ENCODE measurements at regions not wholly inside any gene's neighbourhood (a gene's known extent, or its start where the extent isn't known, plus 50 kb on each side); places are given as distances from the start of the nearest gene placed in this dataset.

- DNase-seq (ENCODE audit: extremely low spot score, insufficient read length, low read depth): no peak
Observed at GRCh38 chr5:8906303-8906967, 639.4 kb downstream of the SEMA5A start.

GRCh38 chr5:8907168-8907868 is 638.6 kb downstream of the SEMA5A start:
- DNase-seq (ENCODE audit: extremely low spot score, insufficient read length, low read depth) (no peak), FAIRE-seq (no peak)

More at GRCh38 chr5:8906303-8906967, 639.4 kb downstream of the SEMA5A start:
- no peak for FAIRE-seq

GRCh38 chr5:8908055-8908683 is 637.7 kb downstream of the SEMA5A start:
- DNase-seq (ENCODE audit: extremely low spot score, insufficient read length, low read depth): no peak
- no peak for FAIRE-seq

GRCh38 chr5:8912106-8912505 is 633.8 kb downstream of the SEMA5A start:
- DNase-seq (ENCODE audit: extremely low spot score, insufficient read length, low read depth) (no peak), FAIRE-seq (no peak)

GRCh38 chr5:8913522-8913921 is 632.4 kb downstream of the SEMA5A start:
- FAIRE-seq: no peak
- DNase-seq (ENCODE audit: extremely low spot score, insufficient read length, low read depth): no peak

- FAIRE-seq: no peak
- DNase-seq (ENCODE audit: extremely low spot score, insufficient read length, low read depth): no peak
Observed at GRCh38 chr5:8919096-8919495, 626.8 kb downstream of the SEMA5A start.

GRCh38 chr5:8923526-8923925 is 622.3 kb downstream of the SEMA5A start:
- DNase-seq (ENCODE audit: extremely low spot score, insufficient read length, low read depth): no peak
- FAIRE-seq: no peak

- DNase-seq (ENCODE audit: extremely low spot score, insufficient read length, low read depth): no peak
- FAIRE-seq: no peak
Observed at GRCh38 chr5:8924054-8924793, 621.7 kb downstream of the SEMA5A start.

- DNase-seq (ENCODE audit: extremely low spot score, insufficient read length, low read depth) (no peak), FAIRE-seq (no peak)
Observed at GRCh38 chr5:8930021-8930420, 615.9 kb downstream of the SEMA5A start.

GRCh38 chr5:8934455-8934854 is 611.4 kb downstream of the SEMA5A start:
- no peak for FAIRE-seq

GRCh38 chr5:8940934-8941333 is 604.9 kb downstream of the SEMA5A start:
- DNase-seq (ENCODE audit: extremely low spot score, insufficient read length, low read depth) (no peak), FAIRE-seq (no peak)

More at GRCh38 chr5:8934455-8934854, 611.4 kb downstream of the SEMA5A start:
- no peak for DNase-seq (ENCODE audit: extremely low spot score, insufficient read length, low read depth)

- FAIRE-seq (no peak), DNase-seq (ENCODE audit: extremely low spot score, insufficient read length, low read depth) (no peak)
Observed at GRCh38 chr5:8943301-8943700, 602.6 kb downstream of the SEMA5A start.

- DNase-seq (ENCODE audit: extremely low spot score, insufficient read length, low read depth) (no peak), FAIRE-seq (no peak)
Observed at GRCh38 chr5:8944005-8944404, 601.9 kb downstream of the SEMA5A start.

GRCh38 chr5:8945972-8946371 is 599.9 kb downstream of the SEMA5A start:
- no peak for DNase-seq (ENCODE audit: extremely low spot score, insufficient read length, low read depth)
- no peak for FAIRE-seq

- DNase-seq (ENCODE audit: extremely low spot score, insufficient read length, low read depth) (peak; percentile 8), FAIRE-seq (peak; percentile 85)
Observed at GRCh38 chr5:8949908-8950307, 596.0 kb downstream of the SEMA5A start.

- FAIRE-seq: no peak
- no peak for DNase-seq (ENCODE audit: extremely low spot score, insufficient read length, low read depth)
Observed at GRCh38 chr5:8952147-8952546, 593.7 kb downstream of the SEMA5A start.

GRCh38 chr5:8953016-8953415 is 592.9 kb downstream of the SEMA5A start:
- no peak for DNase-seq (ENCODE audit: extremely low spot score, insufficient read length, low read depth)
- peak; percentile 46 for FAIRE-seq

GRCh38 chr5:8953911-8954438 is 591.9 kb downstream of the SEMA5A start:
- FAIRE-seq: no peak
- DNase-seq (ENCODE audit: extremely low spot score, insufficient read length, low read depth): no peak

- FAIRE-seq: no peak
Observed at GRCh38 chr5:8954801-8955200, 591.1 kb downstream of the SEMA5A start.

GRCh38 chr5:8956659-8957058 is 589.2 kb downstream of the SEMA5A start:
- no peak for FAIRE-seq

More at GRCh38 chr5:8954801-8955200, 591.1 kb downstream of the SEMA5A start:
- DNase-seq (ENCODE audit: extremely low spot score, insufficient read length, low read depth): no peak

More at GRCh38 chr5:8956659-8957058, 589.2 kb downstream of the SEMA5A start:
- DNase-seq (ENCODE audit: extremely low spot score, insufficient read length, low read depth): no peak

All from GM18507 (cell line).